ENCODE measurements at regions not wholly inside any gene's neighbourhood (a gene's known extent, or its start where the extent isn't known, plus 50 kb on each side); places are given as distances from the start of the nearest gene placed in this dataset.

GRCh38 chr9:21589344-21590056 lies 107.4 kb upstream of the IFNE start:
- CTCF ChIA-PET, result no interaction called here
- POLR2A ChIA-PET, result no interaction called here

GRCh38 chr9:21590058-21590996 lies 108.2 kb upstream of the IFNE start:
- no peak for DNase-seq (ENCODE audit: extremely low spot score)
- ChIA-PET POLR2A (no interaction called here), CTCF (no interaction called here)
- TF ChIP-seq BHLHE40 (IDR thresholded peaks at IDR 0.05; ENCODE audit: borderline replicate concordance), result no peak
- no peak for TF ChIP-seq SUZ12 (IDR thresholded peaks at IDR 0.05)
- TF ChIP-seq FOXA1 (IDR thresholded peaks at IDR 0.05), result no peak
- no peak for TF ChIP-seq FOXK2 (IDR thresholded peaks at IDR 0.05)

More at GRCh38 chr9:21589344-21590056, 107.4 kb upstream of the IFNE start:
- no peak for DNase-seq (ENCODE audit: extremely low spot score)
- TF ChIP-seq ELF4 (IDR thresholded peaks at IDR 0.05) (no peak), CTBP1 (IDR thresholded peaks at IDR 0.05; ENCODE audit: borderline replicate concordance) (no peak), FOXK2 (IDR thresholded peaks at IDR 0.05) (no peak), BHLHE40 (IDR thresholded peaks at IDR 0.05; ENCODE audit: borderline replicate concordance) (no peak), ARNT (IDR thresholded peaks at IDR 0.05) (no peak), SUZ12 (IDR thresholded peaks at IDR 0.05) (no peak), SP1 (IDR thresholded peaks at IDR 0.05) (no peak), FOXA1 (IDR thresholded peaks at IDR 0.05) (no peak), TARDBP (IDR thresholded peaks at IDR 0.05) (no peak), FOXM1 (IDR thresholded peaks at IDR 0.05; ENCODE audit: borderline replicate concordance) (no peak), L3MBTL2 (conservative IDR thresholded peaks at IDR 0.05) (no peak), LEF1 (IDR thresholded peaks at IDR 0.05; ENCODE audit: borderline replicate concordance) (no peak), HDGF (IDR thresholded peaks at IDR 0.05; ENCODE audit: borderline replicate concordance) (no peak), NFRKB (IDR thresholded peaks at IDR 0.05) (no peak), ZNF384 (IDR thresholded peaks at IDR 0.05) (no peak)
- TF ChIP-seq, protein P1, sequence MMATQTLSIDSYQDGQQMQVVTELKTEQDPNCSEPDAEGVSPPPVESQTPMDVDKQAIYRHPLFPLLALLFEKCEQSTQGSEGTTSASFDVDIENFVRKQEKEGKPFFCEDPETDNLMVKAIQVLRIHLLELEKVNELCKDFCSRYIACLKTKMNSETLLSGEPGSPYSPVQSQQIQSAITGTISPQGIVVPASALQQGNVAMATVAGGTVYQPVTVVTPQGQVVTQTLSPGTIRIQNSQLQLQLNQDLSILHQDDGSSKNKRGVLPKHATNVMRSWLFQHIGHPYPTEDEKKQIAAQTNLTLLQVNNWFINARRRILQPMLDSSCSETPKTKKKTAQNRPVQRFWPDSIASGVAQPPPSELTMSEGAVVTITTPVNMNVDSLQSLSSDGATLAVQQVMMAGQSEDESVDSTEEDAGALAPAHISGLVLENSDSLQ (IDR thresholded peaks at IDR 0.05), result no peak

DNA sequence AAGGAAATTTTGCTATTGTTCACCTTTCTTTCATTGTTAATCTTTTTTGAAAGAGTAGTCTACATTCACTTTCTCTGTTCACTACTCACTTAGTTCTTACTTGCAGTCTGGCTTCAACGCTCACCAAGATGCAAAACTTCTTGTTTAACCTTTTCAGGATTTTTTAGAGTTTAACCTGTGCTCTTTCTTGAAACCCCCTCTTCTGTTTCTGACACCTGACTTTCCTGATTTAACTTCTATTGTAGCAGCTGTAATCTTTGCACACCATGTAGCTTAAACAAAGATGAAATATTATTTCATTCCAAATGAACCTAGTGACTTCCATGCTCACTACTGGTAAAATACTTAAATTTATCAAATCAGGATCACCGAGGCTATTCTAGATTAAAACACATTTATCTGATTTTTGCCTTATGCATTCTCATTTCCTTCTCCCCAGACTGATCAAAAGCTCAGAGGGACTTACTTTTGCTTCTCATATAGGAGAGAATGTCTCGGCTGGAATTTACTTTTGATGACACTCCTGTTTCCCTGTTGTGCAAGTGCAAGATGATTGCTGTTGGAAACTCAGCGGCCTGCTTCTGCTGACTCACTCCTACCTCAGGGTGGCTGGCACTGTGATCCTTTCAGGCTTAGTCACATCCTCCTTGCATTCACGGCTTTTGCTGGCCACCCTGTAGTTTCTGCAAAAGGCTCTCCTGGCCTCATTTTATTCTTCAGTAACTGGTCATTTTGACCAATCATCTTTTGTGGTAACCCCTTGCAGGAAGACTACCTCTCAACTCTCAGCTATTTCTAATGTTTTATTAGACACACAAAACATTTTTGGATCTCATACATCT lies 109.3 kb upstream of the IFNE start:
- DNase-seq (ENCODE audit: extremely low spot score), result peak; percentile 33
- POLR2A ChIA-PET, result no interaction called here
- CTCF ChIA-PET, result no interaction called here

DNA sequence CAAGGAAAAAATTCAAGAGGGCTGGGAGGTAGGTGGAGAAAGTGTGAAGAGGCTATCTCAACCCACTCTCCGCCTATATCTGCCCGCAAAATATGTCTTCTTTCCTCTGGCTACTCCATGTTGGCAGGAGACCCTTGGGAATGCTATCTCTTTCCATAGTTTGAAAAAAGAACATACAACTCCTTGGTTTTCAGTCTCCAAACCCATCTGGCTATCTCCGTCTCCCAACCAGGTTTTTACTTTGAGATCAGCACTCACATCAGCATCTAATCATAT lies 109.9 kb upstream of the IFNE start:
- ChIA-PET CTCF (no interaction called here), POLR2A (no interaction called here)
- TF ChIP-seq NFRKB (IDR thresholded peaks at IDR 0.05), result no peak
- TF ChIP-seq ZNF384 (IDR thresholded peaks at IDR 0.05), result no peak
- no peak for TF ChIP-seq FOXM1 (IDR thresholded peaks at IDR 0.05; ENCODE audit: borderline replicate concordance)
- no peak for TF ChIP-seq SUZ12 (IDR thresholded peaks at IDR 0.05)
- TF ChIP-seq LEF1 (IDR thresholded peaks at IDR 0.05; ENCODE audit: borderline replicate concordance), result no peak
- no peak for TF ChIP-seq TARDBP (IDR thresholded peaks at IDR 0.05)
- no peak for TF ChIP-seq HDGF (IDR thresholded peaks at IDR 0.05; ENCODE audit: borderline replicate concordance)
- TF ChIP-seq, protein P1 (IDR thresholded peaks at IDR 0.05), result no peak
- no peak for TF ChIP-seq L3MBTL2 (conservative IDR thresholded peaks at IDR 0.05)
- DNase-seq (ENCODE audit: extremely low spot score), result no peak

More for the DNA sequence above, 109.3 kb upstream of the IFNE start:
- TF ChIP-seq ARNT (IDR thresholded peaks at IDR 0.05) (no peak), TARDBP (IDR thresholded peaks at IDR 0.05) (no peak), LEF1 (IDR thresholded peaks at IDR 0.05; ENCODE audit: borderline replicate concordance) (no peak), FOXM1 (IDR thresholded peaks at IDR 0.05; ENCODE audit: borderline replicate concordance) (no peak)

GRCh38 chr9:21597284-21597683 lies 115.2 kb upstream of the IFNE start:
- TF ChIP-seq ELF4 (IDR thresholded peaks at IDR 0.05), result no peak
- no peak for TF ChIP-seq BHLHE40 (IDR thresholded peaks at IDR 0.05; ENCODE audit: borderline replicate concordance)
- TF ChIP-seq L3MBTL2 (conservative IDR thresholded peaks at IDR 0.05), result no peak
- no peak for TF ChIP-seq LEF1 (IDR thresholded peaks at IDR 0.05; ENCODE audit: borderline replicate concordance)
- no peak for TF ChIP-seq HDGF (IDR thresholded peaks at IDR 0.05; ENCODE audit: borderline replicate concordance)
- TF ChIP-seq CTBP1 (IDR thresholded peaks at IDR 0.05; ENCODE audit: borderline replicate concordance), result no peak
- no peak for TF ChIP-seq SUZ12 (IDR thresholded peaks at IDR 0.05)
- no peak for TF ChIP-seq ARNT (IDR thresholded peaks at IDR 0.05)
- no peak for TF ChIP-seq FOXM1 (IDR thresholded peaks at IDR 0.05; ENCODE audit: borderline replicate concordance)
- no peak for TF ChIP-seq NFRKB (IDR thresholded peaks at IDR 0.05)
- no peak for TF ChIP-seq TARDBP (IDR thresholded peaks at IDR 0.05)
- TF ChIP-seq ZNF384 (IDR thresholded peaks at IDR 0.05), result no peak
- TF ChIP-seq, protein P1 (IDR thresholded peaks at IDR 0.05), result no peak
- no peak for TF ChIP-seq FOXA1 (IDR thresholded peaks at IDR 0.05)
- TF ChIP-seq SP1 (IDR thresholded peaks at IDR 0.05), result no peak
- ChIA-PET POLR2A (no interaction called here), CTCF (no interaction called here)
- no peak for DNase-seq (ENCODE audit: extremely low spot score)

Data from HEK293T (cell line).